Neuronal stem cell (in vitro differentiated cells): ENCODE measurements at regions not wholly inside any gene's neighbourhood (a gene's known extent, or its start where the extent isn't known, plus 50 kb on each side); places are given as distances from the start of the nearest gene placed in this dataset.

Experiments used
- DNase-seq: peaks from one replicate; pipeline ENCODE4 v3.0.0-alpha.2; 2013; ENCODE audit warnings: low spot score
- H2AFZ ChIP-seq: one replicate; pipeline ENCODE4 v1.6.1; 2013; ENCODE audit warnings: mild to moderate bottlenecking, low read length, inconsistent platforms
- H2AK5ac ChIP-seq: 2 replicates; pipeline ENCODE4 v1.6.1; 2013; ENCODE audit warnings: low read depth, mild to moderate bottlenecking, inconsistent platforms, low read length, moderate library complexity, mixed read lengths
- H2BK120ac ChIP-seq: 2 replicates; pipeline ENCODE4 v1.6.1; 2013; ENCODE audit warnings: low read depth, mild to moderate bottlenecking, inconsistent platforms, low read length, moderate library complexity, mixed read lengths
- H2BK12ac ChIP-seq: one replicate; pipeline ENCODE4 v1.6.1; 2013; ENCODE audit warnings: low read length, inconsistent platforms
- H2BK15ac ChIP-seq: 2 replicates; pipeline ENCODE4 v1.6.1; 2013; ENCODE audit warnings: mild to moderate bottlenecking, low read length, inconsistent platforms, mixed read lengths
- H2BK5ac ChIP-seq: one replicate; pipeline ENCODE4 v1.6.1; 2013; ENCODE audit warnings: inconsistent platforms, mild to moderate bottlenecking, low read length, moderate library complexity
- H3K14ac ChIP-seq: one replicate; pipeline ENCODE4 v1.6.1; 2013; ENCODE audit warnings: low read length, inconsistent platforms
- H3K18ac ChIP-seq: 2 replicates; pipeline ENCODE4 v1.6.1; 2013; ENCODE audit warnings: low read length, inconsistent platforms
- H3K23ac ChIP-seq: 2 replicates; pipeline ENCODE4 v1.6.1; 2013; ENCODE audit warnings: low read depth, mild to moderate bottlenecking, mixed read lengths, low read length, inconsistent platforms; ENCODE audit not compliant: poor library complexity
- H3K27ac ChIP-seq: replicated peaks from 3 replicates; pipeline ENCODE4 v1.5.1; 2013; ENCODE audit warnings: low read length, inconsistent platforms
- H3K27me3 ChIP-seq, 3 experiments: 2 replicates each; pipeline ENCODE4 v1.6.1; 2013; ENCODE audit warnings: low read length in 3 of 3, mild to moderate bottlenecking in 2 of 3, inconsistent platforms in 1 of 3, low read depth in 1 of 3, mixed read lengths in 1 of 3, moderate library complexity in 1 of 3; ENCODE audit not compliant: control insufficient read depth in 3 of 3, insufficient read depth in 3 of 3
- H3K36me3 ChIP-seq, 2 donors: replicated peaks in 1 of 2; 2 replicates each; pipeline ENCODE4 v1.6.1; 2013; ENCODE audit warnings: low read length in 2 of 2; ENCODE audit not compliant: control insufficient read depth in 2 of 2, insufficient read depth in 2 of 2
- H3K4ac ChIP-seq: 2 replicates; pipeline ENCODE4 v1.6.1; 2013; ENCODE audit warnings: inconsistent platforms, mild to moderate bottlenecking, low read length, moderate library complexity
- H3K4me1 ChIP-seq, 2 donors: 1 replicate in 1 of 2; 2 replicates in 1 of 2; pipeline ENCODE4 v1.6.1; 2013; ENCODE audit warnings: low read length in 2 of 2, low read depth in 1 of 2; ENCODE audit not compliant: control insufficient read depth in 2 of 2, insufficient read depth in 1 of 2
- H3K4me2 ChIP-seq: one replicate; pipeline ENCODE4 v1.6.1; 2013; ENCODE audit warnings: mild to moderate bottlenecking, low read length, inconsistent platforms; ENCODE audit not compliant: insufficient read depth, poor library complexity, severe bottlenecking
- H3K4me3 ChIP-seq, 2 donors: 2 replicates each; pipeline ENCODE4 v1.5.1; 2013; ENCODE audit warnings: low read length in 2 of 2, mild to moderate bottlenecking in 2 of 2, inconsistent platforms in 1 of 2, moderate library complexity in 1 of 2
- H3K79me1 ChIP-seq: one replicate; pipeline ENCODE4 v1.6.1; 2013; ENCODE audit warnings: low read depth, mild to moderate bottlenecking, inconsistent platforms, low read length, moderate library complexity
- H3K9ac ChIP-seq: one replicate; pipeline ENCODE4 v1.6.1; 2013; ENCODE audit warnings: mild to moderate bottlenecking, low read depth, low read length, inconsistent platforms; ENCODE audit not compliant: poor library complexity
- H3K9me3 ChIP-seq, 2 donors: replicated peaks in 1 of 2; 2 replicates each; pipeline versions ENCODE3 to v1.6.1; 2013; ENCODE audit warnings: low read length in 2 of 2, mild to moderate bottlenecking in 2 of 2, inconsistent platforms in 1 of 2, low read depth in 1 of 2, mixed read lengths in 1 of 2, moderate library complexity in 1 of 2; ENCODE audit not compliant: control insufficient read depth in 2 of 2, insufficient read depth in 1 of 2
- H4K8ac ChIP-seq: one replicate; pipeline ENCODE4 v1.6.1; 2013; ENCODE audit warnings: low read depth, mild to moderate bottlenecking, inconsistent platforms, low read length, moderate library complexity
- H4K91ac ChIP-seq: one replicate; pipeline ENCODE4 v1.6.1; 2013; ENCODE audit warnings: low read length, low read depth, mild to moderate bottlenecking, inconsistent platforms; ENCODE audit not compliant: poor library complexity
- WGBS, 2 donors: extraction: QIAGEN DNeasy Blood & Tissue Kit; methylation state at CpG; one replicate each; pipeline ENCODE4 v1.1.7; 2013; ENCODE audit warnings: missing lambda C conversion rate in 2 of 2, mixed read lengths in 1 of 2; ENCODE audit not compliant: insufficient read length in 2 of 2, insufficient replicate concordance in 1 of 2; ENCODE audit errors: extremely low coverage in 2 of 2; 5-methylcytosine and 5-hydroxymethylcytosine counted together

DNA sequence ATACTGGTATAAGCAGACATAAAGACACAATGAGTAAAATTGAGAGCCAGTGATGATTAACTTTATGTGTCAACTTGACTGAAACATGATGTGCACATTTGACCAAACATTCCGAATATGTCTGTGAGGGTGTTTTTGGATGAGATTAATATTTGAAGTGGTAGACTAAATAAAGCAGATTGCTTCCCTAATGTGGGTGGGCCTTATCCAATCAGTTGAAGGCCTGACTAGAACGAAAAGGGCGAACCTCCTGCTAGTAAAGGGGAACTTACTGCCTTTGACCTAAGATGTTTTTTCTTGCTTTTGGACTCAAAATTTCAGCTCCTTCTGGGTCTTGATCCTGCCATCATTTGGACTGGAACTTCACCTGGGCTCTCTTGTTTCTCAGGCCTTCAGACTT, 1387.7 kb upstream of the CDH6 start:
- Histone ChIP-seq H3K14ac (no peak overlapping the region), H3K4me2 (no peak overlapping the region), H2BK5ac (no peak overlapping the region), H2BK15ac (no peak overlapping the region), H2AK5ac (no peak overlapping the region), H4K8ac (no peak overlapping the region), H2BK120ac (no peak overlapping the region), H3K9me3 (no peaks in the 10 kb centered on the region), H3K4ac (no peak overlapping the region), H3K18ac (no peak overlapping the region), H3K23ac (no peak overlapping the region), H3K27me3 (no peaks in the 10 kb centered on the region), H3K9ac (no peak overlapping the region), H3K4me3 (no peak overlapping the region), H3K27ac (no peak overlapping the region), H4K91ac (no peak overlapping the region), H3K36me3 (no peaks in the 10 kb centered on the region), H2AFZ (no peak overlapping the region), H3K79me1 (no peaks in the 10 kb centered on the region), H2BK12ac (no peak overlapping the region), H3K4me1 (no peaks in the 10 kb centered on the region)
- no CpG with 5 or more reads among the region's 3 CpGs for WGBS, 2 donors
- DNase-seq = no peak

DNA sequence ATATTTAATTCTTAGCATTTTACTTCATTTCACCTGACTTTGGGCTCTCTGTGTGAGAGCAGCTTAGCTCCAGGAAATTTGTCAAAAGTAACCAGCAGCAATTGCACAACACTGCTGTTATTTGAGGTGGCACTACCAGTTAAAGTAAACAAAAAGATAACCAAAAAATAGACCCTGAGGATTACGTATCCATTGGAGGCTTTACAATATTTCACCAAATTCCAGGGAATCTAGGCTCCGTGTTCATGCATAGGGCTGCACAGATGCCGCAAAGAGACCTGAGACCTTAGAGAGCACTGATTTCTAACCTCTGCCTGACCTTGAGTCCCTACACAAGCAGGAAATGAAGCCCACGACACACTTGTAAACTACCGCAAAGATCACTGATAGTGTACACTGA, 1392.7 kb upstream of the CDH6 start:
- Histone ChIP-seq H3K4me2 (no peak overlapping the region), H2AFZ (no peak overlapping the region), H3K9ac (no peak overlapping the region), H3K4me1 (no peaks in the 10 kb centered on the region), H3K27ac (no peak overlapping the region), H3K4ac (no peak overlapping the region), H3K27me3 (no peaks in the 10 kb centered on the region), H2AK5ac (no peak overlapping the region), H3K79me1 (no peaks in the 10 kb centered on the region), H4K8ac (no peak overlapping the region), H3K36me3 (no peaks in the 10 kb centered on the region), H3K18ac (no peak overlapping the region), H4K91ac (no peak overlapping the region), H2BK120ac (no peak overlapping the region), H3K23ac (no peak overlapping the region), H2BK12ac (no peak overlapping the region), H3K4me3 (no peak overlapping the region), H2BK15ac (no peak overlapping the region), H2BK5ac (no peak overlapping the region), H3K9me3 (no peaks in the 10 kb centered on the region), H3K14ac (no peak overlapping the region)
- DNase-seq = no peak
- WGBS, 2 donors = no CpG with 5 or more reads among the region's 5 CpGs

DNA sequence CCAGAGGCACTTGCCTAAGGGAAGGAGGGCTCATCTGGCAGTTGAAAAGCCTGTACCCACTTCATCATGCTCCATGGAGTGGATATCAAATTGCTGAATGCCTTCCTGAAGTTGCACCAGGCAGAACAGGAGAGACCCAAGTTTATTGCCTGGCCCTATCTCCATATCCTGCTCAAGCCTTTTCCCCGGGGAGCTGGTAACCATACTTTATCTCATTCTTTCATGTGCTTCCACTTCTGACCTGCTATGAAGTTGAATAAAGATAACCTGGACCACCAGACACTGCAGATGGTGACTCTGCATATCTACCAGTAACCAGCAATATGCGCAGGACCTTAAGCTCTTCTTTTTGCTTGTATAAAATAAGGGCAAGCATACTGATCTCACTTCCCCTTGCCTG, 1397.5 kb upstream of the CDH6 start:
- Histone ChIP-seq H3K9me3 (no peaks in the 10 kb centered on the region), H3K27ac (no peak overlapping the region)
- no peak for DNase-seq

DNA sequence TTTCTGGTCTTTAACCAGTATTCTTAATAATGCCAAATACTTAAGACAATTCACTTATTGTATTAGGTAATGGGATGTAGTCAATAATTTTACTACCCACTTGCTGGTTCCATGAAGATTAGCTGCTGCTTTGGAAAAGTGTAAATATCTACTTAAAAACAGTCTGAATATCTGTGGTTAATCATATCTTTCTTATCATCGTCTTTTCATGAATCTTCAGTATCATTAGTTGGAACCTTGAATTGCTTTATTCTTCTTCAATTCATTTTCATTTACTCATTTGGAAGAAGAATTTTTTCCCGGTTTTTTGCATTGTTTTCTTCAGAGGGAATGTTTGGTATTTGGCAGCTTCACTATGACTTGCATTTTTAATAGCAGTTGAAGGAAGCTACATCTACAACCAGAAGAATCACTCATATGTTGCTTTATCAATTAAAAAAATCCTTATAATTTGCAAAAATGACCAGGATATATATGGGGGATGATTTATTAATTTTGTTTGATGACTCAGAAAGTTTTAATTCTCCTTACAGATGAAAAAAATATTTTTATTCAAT, 1398.3 kb upstream of the CDH6 start:
- no peak overlapping the region for H2BK12ac ChIP-seq
- H2AFZ ChIP-seq = no peak overlapping the region
- no peak for DNase-seq
- no peak overlapping the region for H3K4me2 ChIP-seq
- no peak overlapping the region for H2BK120ac ChIP-seq
- H3K14ac ChIP-seq = no peak overlapping the region
- no peak overlapping the region for H3K23ac ChIP-seq
- H3K9ac ChIP-seq = no peak overlapping the region
- H3K9me3 ChIP-seq = no peaks in the 10 kb centered on the region
- no peak overlapping the region for H2BK15ac ChIP-seq
- H3K4me1 ChIP-seq = no peaks in the 10 kb centered on the region
- no peaks in the 10 kb centered on the region for H3K36me3 ChIP-seq
- H3K27me3 ChIP-seq = no peaks in the 10 kb centered on the region
- no peak overlapping the region for H4K91ac ChIP-seq
- H3K27ac ChIP-seq = no peak overlapping the region
- H2AK5ac ChIP-seq = no peak overlapping the region
- no peak overlapping the region for H3K18ac ChIP-seq
- H2BK5ac ChIP-seq = no peak overlapping the region
- H4K8ac ChIP-seq = no peak overlapping the region
- H3K4me3 ChIP-seq = no peak overlapping the region
- H3K4ac ChIP-seq = no peak overlapping the region
- no CpG with 5 or more reads among the region's 2 CpGs for WGBS, 2 donors
- peaks cover 2% of the 10 kb centered on the region for H3K79me1 ChIP-seq

More for the DNA sequence above, 1397.5 kb upstream of the CDH6 start:
- Histone ChIP-seq H3K4me3 (no peak overlapping the region), H3K27me3 (no peaks in the 10 kb centered on the region), H2BK120ac (no peak overlapping the region), H3K4me2 (no peak overlapping the region), H2AFZ (no peak overlapping the region), H2BK12ac (no peak overlapping the region), H3K18ac (no peak overlapping the region), H3K23ac (no peak overlapping the region), H2BK15ac (no peak overlapping the region), H3K9ac (no peak overlapping the region), H3K79me1 (no peaks in the 10 kb centered on the region), H3K14ac (no peak overlapping the region), H3K36me3 (no peaks in the 10 kb centered on the region), H4K91ac (no peak overlapping the region), H3K4me1 (no peaks in the 10 kb centered on the region), H2BK5ac (no peak overlapping the region), H4K8ac (no peak overlapping the region), H3K4ac (no peak overlapping the region), H2AK5ac (no peak overlapping the region)
- WGBS, 2 donors = no CpG with 5 or more reads among the region's 2 CpGs
